Limb (tissue), 2 donors: ENCODE measurements at regions not wholly inside any gene's neighbourhood (a gene's known extent, or its start where the extent isn't known, plus 50 kb on each side); places are given as distances from the start of the nearest gene placed in this dataset.
A peak's percentile ranks its signal among the peaks of the same experiment; 100 is the strongest.
"Not testable (repeated sequence)": the region's sequence is repeated elsewhere in the genome, so short reads cannot be mapped to it uniquely, and the experiment has no call there.

ENCODE experiments used
- DNase-seq, 2 donors: peaks; one replicate each; pipeline ENCODE4 v3.0.0-alpha.2; 2016; ENCODE audit errors: extremely low spot score in 2 of 2

GRCh38 chr6:8855411-8855810 is 420.1 kb upstream of the SLC35B3 start:
- no peak for DNase-seq

GRCh38 chr6:8852332-8852731 is 417.0 kb upstream of the SLC35B3 start:
- DNase-seq: no peak

GRCh38 chr6:8846680-8847079 is 411.3 kb upstream of the SLC35B3 start:
- DNase-seq: not testable (repeated sequence)

GRCh38 chr6:8845690-8846089 is 410.3 kb upstream of the SLC35B3 start:
- DNase-seq: peak in 1 of 2 donors; percentile 32

- DNase-seq: no peak
Observed at GRCh38 chr6:8844968-8845367, 409.6 kb upstream of the SLC35B3 start.

- no peak for DNase-seq
Observed at GRCh38 chr6:8839626-8840025, 404.3 kb upstream of the SLC35B3 start.

- DNase-seq: no peak
Observed at GRCh38 chr6:8837343-8837742, 402.0 kb upstream of the SLC35B3 start.

GRCh38 chr6:8832695-8833094 is 397.4 kb upstream of the SLC35B3 start:
- DNase-seq: not testable (repeated sequence)

GRCh38 chr6:8831366-8832152 is 396.2 kb upstream of the SLC35B3 start:
- no peak for DNase-seq

- no peak for DNase-seq
Observed at GRCh38 chr6:8830794-8831193, 395.4 kb upstream of the SLC35B3 start.

GRCh38 chr6:8829796-8830195 is 394.5 kb upstream of the SLC35B3 start:
- no peak for DNase-seq

GRCh38 chr6:8829296-8829695 is 394.0 kb upstream of the SLC35B3 start:
- DNase-seq: no peak

GRCh38 chr6:8828376-8828775 is 393.0 kb upstream of the SLC35B3 start:
- DNase-seq: no peak

GRCh38 chr6:8825726-8826125 is 390.4 kb upstream of the SLC35B3 start:
- DNase-seq: no peak

GRCh38 chr6:8821981-8822381 is 386.6 kb upstream of the SLC35B3 start:
- no peak for DNase-seq

GRCh38 chr6:8820313-8820712 is 385.0 kb upstream of the SLC35B3 start:
- no peak for DNase-seq

- DNase-seq: no peak
Observed at GRCh38 chr6:8819446-8819845, 384.1 kb upstream of the SLC35B3 start.

GRCh38 chr6:8814440-8815000 is 379.2 kb upstream of the SLC35B3 start:
- no peak for DNase-seq

- DNase-seq: no peak
Observed at GRCh38 chr6:8810325-8810724, 375.0 kb upstream of the SLC35B3 start.

GRCh38 chr6:8809662-8810061 is 374.3 kb upstream of the SLC35B3 start:
- DNase-seq: no peak

GRCh38 chr6:8803181-8803760 is 367.9 kb upstream of the SLC35B3 start:
- no peak for DNase-seq

GRCh38 chr6:8802397-8802796 is 367.1 kb upstream of the SLC35B3 start:
- not testable (repeated sequence) for DNase-seq

- no peak for DNase-seq
Observed at GRCh38 chr6:8794420-8794819, 359.1 kb upstream of the SLC35B3 start.
